NAMALWA (cell line): ENCODE measurements at regions not wholly inside any gene's neighbourhood (a gene's known extent, or its start where the extent isn't known, plus 50 kb on each side); places are given as distances from the start of the nearest gene placed in this dataset.

Experiments
- DNase-seq: peaks from one replicate; pipeline ENCODE4 v3.0.0-alpha.2; 2015; ENCODE audit warnings: low spot score

DNA sequence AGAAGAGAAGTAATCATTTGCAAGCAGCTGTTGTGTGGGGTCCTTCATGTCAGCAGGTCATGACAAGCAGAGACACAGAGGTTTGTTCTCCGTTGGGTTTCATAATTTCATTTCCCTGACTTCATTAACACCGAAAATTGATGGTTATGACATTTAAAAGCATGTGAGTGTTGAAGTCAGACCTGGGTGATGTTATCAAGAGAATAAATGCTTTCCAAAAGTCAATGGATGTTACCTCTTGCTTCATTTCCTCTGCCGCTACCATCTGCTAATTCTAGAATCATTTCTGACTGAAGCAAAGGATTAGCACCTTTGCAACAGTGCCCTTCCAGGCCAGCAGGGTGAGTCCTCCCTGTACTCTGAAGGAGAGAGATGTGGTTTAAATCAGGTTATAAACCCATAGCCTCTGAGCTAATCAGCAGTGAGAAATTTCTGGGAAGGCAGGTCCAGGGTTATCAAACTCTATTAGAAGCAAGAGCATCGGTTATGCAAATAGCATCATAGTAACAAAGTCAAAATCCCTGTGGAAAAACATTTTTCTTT is 446.2 kb downstream of the PIK3C3 start:
- peak; percentile 2 for DNase-seq

GRCh38 chr18:42404151-42404550 is 449.1 kb downstream of the PIK3C3 start:
- DNase-seq: no peak

- no peak for DNase-seq
These were observed 454.0 kb downstream of the PIK3C3 start for GRCh38 chr18:42409005-42409404.

DNA sequence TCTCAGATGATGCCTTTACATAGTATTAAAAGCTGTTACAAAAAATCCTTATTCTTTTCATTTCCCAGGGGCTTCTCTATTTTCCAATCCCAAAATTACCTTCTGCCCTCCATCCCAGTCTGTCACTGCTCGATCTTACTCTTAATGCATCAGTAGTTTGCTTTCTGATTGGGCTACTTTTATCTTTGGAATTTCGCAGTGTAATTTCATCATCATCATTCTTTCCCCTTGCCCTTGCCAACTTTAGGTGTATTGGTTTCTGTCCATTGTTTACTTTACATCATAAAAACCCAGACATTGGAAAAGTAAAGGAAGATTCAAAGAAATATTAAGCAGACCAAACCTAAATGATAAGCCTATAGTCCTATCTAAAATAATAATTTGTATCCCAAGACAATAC is 457.2 kb downstream of the PIK3C3 start:
- no peak for DNase-seq

- DNase-seq: no peak
These were observed 457.9 kb downstream of the PIK3C3 start for GRCh38 chr18:42412896-42413295.

GRCh38 chr18:42413870-42414269 is 458.8 kb downstream of the PIK3C3 start:
- DNase-seq: no peak

DNA sequence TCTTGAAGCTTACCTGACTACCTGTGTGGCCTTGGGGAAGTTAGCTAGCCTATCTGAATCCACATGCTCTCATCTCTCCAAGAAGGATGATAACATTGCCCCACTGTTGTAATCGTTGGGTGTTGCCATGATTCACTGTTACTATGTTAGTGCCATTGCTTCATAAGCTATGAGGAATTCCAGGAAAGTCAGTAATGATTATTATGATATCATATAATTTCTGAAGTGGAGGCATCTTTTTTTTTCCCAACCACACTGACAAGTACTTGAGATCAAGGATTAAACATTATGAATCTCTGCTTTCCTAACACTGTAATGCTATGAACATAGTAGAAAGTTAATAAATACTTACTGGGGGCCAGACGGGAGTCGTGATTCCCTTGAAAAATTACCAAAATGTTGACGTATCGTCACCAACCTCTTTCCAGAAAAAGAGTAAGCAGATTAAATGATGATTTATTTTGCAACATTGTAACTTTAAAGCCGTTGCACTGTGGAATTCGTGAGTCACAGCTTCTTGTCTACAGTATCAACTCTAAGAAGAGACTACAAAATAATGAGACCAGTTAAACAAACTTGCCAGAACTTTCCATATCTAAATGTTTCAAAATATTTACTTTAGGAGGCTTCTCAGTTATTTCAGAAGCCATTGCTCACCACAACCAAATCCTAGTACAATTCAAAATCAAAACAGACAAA is 459.9 kb downstream of the PIK3C3 start:
- no peak for DNase-seq

GRCh38 chr18:42417189-42417588 is 462.2 kb downstream of the PIK3C3 start:
- DNase-seq: no peak

GRCh38 chr18:42418121-42418520 is 463.1 kb downstream of the PIK3C3 start:
- no peak for DNase-seq

GRCh38 chr18:42425025-42425424 is 470.0 kb downstream of the PIK3C3 start:
- DNase-seq: no peak

- no peak for DNase-seq
These were observed 471.5 kb downstream of the PIK3C3 start for GRCh38 chr18:42426496-42427015.

DNA sequence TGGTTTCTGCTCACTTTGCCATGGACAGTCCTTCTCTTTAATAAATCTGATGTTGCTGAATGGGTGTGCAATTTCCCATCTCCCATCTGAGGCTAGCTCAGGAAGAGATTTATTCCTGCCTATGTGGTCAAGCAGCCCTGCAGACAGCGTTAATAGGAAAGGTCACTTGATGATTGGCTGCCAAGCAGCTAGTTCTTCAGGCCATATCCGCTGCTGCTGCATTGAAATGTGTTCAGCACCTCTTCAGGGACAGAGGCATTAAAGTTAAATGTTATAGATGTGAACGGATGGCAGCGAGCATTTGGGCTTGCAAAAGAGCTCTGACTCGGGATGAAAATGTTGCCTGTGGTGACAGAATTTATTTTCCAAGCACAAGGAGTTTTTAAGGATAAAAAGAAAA is 474.2 kb downstream of the PIK3C3 start:
- DNase-seq: no peak

DNA sequence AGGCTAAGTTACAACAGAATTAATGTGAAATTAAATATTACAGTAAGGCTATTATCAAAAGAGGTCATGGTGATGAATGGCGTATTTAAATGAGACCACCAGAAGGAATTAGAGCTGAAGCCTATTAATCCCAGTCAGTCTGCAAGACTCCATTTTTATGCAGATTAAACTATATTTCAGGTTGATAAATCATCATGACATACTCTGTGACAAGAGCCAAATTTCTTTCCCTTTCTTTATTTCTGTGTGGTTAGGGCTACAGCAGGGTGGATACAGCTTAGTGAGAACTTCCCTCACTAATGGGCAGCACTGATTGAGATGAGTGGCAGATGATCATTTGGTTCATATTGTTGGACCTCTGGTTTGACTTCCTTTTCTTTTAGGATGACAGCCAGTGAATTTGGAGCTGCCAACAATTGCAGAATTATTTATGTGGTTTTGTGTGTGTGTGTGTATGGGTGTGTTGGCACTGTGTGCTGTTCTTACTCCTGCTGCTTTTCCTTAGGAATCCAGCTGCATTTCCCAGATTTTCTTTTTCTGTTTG is 481.3 kb downstream of the PIK3C3 start:
- DNase-seq: no peak

DNA sequence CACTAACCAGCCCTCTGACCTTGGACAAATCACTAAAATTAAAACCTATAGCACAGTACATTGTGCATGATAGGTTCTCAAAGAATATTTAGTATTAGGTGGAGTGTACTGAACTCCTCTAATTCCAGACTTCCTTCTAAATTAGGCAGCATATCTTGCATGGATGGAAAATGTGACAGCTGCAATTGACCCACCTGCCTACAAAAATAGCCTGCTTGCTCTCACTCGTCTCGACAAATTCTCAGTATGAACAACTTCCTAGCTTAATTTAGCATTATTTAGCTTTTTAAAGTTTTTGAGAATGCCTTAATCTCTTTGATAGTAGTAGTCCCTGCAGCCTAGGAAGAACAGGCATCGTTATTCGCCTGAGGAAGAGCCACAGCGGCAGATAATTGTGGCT is 482.0 kb downstream of the PIK3C3 start:
- DNase-seq: no peak

DNA sequence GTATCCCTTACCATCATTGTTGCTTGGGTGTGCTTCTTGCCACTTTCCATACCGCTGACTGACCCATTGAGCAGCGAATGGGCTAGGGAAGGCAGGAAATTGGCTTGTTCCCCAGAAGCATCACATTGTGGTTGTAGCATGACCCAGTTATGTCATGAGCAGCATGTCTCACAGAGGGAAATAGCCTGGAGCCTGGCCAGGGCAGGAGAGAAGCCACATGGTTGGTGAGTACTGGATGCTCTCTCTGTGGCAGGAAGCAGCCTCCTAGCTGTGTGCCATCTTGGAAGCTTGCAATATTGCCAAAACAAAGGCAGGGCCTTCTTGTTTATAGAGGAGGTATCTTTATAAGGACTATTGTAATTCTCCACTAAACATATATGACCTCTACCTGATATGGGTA is 482.6 kb downstream of the PIK3C3 start:
- no peak for DNase-seq

DNA sequence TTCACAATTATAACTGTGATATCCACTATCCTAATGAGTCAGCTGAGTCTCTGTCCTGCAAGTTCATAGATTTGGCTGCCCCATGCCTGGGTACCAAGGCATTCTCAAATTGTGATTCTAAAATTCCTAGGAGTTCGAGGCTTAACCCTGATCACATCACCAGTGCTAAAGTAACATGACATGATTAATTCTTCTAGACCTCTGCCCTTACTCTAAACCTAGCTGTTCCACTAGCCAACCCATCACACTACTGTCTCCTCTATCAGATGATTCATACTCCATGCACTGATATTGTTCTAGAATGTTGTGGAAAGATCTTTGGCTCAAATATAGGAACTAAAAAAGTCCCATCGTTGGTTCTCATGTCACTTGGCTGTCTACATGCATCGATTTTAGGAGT is 487.6 kb downstream of the PIK3C3 start:
- DNase-seq: no peak

- no peak for DNase-seq
These were observed 489.3 kb downstream of the PIK3C3 start for GRCh38 chr18:42444349-42444748.

DNA sequence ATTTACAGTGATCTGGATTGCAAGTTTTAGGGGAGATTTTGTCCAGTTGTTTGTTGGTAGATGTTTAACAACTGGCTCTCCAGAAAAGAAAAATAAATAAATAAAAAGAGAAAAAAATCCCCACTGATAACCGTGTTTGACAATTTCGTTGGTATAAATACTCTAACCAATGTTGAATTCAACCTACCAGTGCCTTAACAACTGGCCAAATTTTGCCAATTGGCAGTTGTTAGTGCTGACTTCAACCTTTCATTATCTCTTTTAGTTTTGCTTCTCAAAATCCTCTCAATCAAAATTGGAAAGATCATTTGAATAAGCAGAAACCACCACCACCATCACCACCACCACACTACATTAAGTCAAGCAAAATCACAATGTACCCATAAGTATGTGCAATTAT is 490.3 kb downstream of the PIK3C3 start:
- no peak for DNase-seq

DNA sequence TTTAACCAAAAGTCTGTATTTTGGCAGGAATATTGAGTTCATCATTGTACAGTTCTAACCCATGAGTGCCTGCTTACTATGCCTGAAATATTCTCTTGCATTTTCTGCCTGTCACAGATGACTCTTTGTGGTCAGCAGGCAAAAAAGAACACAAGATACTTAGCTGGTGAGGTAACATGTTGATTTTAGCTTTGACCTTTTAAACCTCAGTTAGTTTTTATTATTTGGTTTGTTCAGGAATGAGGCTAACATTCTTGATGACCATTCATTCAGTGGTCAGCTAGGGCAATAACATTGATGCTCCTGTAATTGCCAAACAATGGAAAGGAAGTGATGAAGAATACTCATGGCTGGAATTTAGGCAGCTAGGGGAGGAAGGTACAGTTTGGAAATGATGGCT is 491.2 kb downstream of the PIK3C3 start:
- no peak for DNase-seq

GRCh38 chr18:42447688-42448087 is 492.7 kb downstream of the PIK3C3 start:
- DNase-seq: no peak

GRCh38 chr18:42458226-42458625 is 503.2 kb downstream of the PIK3C3 start:
- no peak for DNase-seq

DNA sequence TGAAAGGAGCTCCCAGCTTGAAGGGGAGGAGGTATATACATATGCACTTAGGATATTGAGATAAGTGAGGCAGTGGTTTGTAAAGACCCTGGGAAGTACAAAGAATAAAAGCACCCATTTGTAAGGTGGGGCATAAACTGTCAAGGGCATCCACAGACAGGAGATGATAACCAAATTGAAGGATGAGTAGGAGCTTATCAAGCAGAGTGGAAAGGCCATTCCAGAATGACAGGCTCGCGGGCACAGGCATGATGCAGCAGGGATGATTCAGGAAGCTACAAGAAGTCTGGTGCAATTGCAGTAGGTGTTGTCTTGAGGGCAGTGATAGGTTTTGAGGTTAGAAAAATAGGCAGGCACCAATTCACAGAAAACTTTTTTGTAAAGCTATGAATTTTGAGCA is 504.8 kb downstream of the PIK3C3 start:
- no peak for DNase-seq

DNA sequence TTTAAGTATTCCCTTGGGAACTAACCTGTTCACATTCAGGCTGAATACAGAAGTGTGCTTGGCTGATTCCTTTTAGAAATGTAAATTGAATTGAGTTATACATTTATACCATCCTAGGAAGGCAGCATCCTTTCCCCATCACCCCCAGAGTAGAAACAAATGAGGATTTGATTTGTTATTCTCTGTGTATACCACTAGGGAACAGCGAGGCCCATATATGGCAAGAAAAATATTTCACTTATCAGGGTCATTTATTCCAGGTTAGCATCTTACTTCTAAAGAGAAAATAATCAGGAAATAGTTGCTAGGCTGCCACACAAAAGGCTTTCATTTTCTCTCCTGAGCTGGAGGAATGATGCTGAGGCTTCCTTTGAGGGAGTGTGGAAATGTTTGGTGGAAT is 516.9 kb downstream of the PIK3C3 start:
- DNase-seq: no peak

DNA sequence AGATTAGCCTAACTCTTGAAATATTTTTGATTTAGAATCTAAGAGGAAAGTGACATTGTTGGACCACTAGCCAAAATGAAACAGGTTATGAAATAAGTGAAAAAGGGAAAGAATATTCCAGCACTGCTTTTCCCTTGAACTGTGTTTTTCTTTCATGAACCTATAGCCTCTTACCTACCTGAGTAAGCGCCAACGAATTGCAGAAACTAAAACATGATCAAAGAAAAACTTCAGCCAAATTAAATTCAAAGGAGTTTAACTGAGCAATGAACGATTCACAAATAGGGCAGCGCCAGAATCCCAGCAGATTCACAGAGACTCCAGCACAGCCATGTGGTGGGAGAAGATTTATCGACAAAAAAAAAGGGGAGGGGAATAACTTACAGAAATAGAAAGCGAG is 518.6 kb downstream of the PIK3C3 start:
- DNase-seq: no peak
